Colonic mucosa (tissue), 4 donors: ENCODE measurements at regions not wholly inside any gene's neighbourhood (a gene's known extent, or its start where the extent isn't known, plus 50 kb on each side); places are given as distances from the start of the nearest gene placed in this dataset.

Experiments used
- DNase-seq: peaks from one replicate; pipeline ENCODE4 v3.0.0-alpha.2; 2020
- H3K27ac ChIP-seq: fragments of 200-600 bp; one replicate; pipeline ENCODE4 v1.8.0; 2021
- H3K27me3 ChIP-seq: fragments of 200-600 bp; one replicate; pipeline ENCODE4 v1.8.0; 2021
- H3K36me3 ChIP-seq: fragments of 200-600 bp; one replicate; pipeline ENCODE4 v1.8.0; 2021
- H3K4me1 ChIP-seq: fragments of 200-600 bp; one replicate; pipeline ENCODE4 v1.8.0; 2021; ENCODE audit warnings: mild to moderate bottlenecking
- H3K4me3 ChIP-seq: fragments of 200-600 bp; one replicate; pipeline ENCODE4 v1.8.0; 2021
- H3K9ac ChIP-seq, 2 donors: one replicate each; pipeline ENCODE4 v1.7.0; 2013; ENCODE audit warnings: control low read depth in 2 of 2, low read depth in 2 of 2, low read length in 2 of 2
- H3K9me3 ChIP-seq: fragments of 200-600 bp; one replicate; pipeline ENCODE4 v1.8.0; 2021
- intact Hi-C: fragments of 100-400 bp; cut with DNase I; formaldehyde crosslinking; loops from one replicate; pipeline ENCODE4 v1.14.1; 2022
- TF ChIP-seq, protein P1 (sequence below): fragments of 200-600 bp; IDR thresholded peaks from one replicate; pipeline ENCODE4 v1.8.0; 2022; ENCODE audit warnings: antibody characterized with exemption, mild to moderate bottlenecking
- donor health status: healthy.
- donor health status: DM: no; HTN: no; CAD: no.
- donor health status: DM: no; HTN: no; CAD: no.

DNA sequence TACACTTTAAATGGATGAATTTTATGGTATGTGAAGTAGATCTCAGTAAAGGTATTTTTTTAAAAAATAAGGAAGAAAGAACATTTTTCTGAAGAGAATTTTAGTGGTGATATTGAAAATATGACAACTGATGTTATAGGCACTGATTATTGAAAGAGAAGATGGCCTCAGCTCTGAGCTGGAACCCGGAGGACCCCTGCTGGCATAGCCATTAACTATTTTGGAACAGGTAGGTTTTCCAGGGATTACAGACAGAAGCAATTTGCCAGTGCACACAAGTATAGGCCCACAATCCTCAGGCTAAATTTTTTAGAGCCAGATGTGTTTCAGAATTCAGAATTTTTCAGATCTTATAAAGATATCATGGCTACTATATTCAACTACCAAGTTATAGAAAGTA lies 315.9 kb upstream of the GPR149 start:
- intact Hi-C loops, result no loop called here
- Histone ChIP-seq H3K4me3 (no peak overlapping the region), H3K36me3 (no peaks in the 10 kb centered on the region), H3K27ac (no peak overlapping the region), H3K9me3 (no peaks in the 10 kb centered on the region), H3K27me3 (no peaks in the 10 kb centered on the region), H3K9ac (no peak overlapping the region), H3K4me1 (no peaks in the 10 kb centered on the region)
- DNase-seq, result no peak
- TF ChIP-seq, protein P1, sequence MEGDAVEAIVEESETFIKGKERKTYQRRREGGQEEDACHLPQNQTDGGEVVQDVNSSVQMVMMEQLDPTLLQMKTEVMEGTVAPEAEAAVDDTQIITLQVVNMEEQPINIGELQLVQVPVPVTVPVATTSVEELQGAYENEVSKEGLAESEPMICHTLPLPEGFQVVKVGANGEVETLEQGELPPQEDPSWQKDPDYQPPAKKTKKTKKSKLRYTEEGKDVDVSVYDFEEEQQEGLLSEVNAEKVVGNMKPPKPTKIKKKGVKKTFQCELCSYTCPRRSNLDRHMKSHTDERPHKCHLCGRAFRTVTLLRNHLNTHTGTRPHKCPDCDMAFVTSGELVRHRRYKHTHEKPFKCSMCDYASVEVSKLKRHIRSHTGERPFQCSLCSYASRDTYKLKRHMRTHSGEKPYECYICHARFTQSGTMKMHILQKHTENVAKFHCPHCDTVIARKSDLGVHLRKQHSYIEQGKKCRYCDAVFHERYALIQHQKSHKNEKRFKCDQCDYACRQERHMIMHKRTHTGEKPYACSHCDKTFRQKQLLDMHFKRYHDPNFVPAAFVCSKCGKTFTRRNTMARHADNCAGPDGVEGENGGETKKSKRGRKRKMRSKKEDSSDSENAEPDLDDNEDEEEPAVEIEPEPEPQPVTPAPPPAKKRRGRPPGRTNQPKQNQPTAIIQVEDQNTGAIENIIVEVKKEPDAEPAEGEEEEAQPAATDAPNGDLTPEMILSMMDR, result no peak

DNA sequence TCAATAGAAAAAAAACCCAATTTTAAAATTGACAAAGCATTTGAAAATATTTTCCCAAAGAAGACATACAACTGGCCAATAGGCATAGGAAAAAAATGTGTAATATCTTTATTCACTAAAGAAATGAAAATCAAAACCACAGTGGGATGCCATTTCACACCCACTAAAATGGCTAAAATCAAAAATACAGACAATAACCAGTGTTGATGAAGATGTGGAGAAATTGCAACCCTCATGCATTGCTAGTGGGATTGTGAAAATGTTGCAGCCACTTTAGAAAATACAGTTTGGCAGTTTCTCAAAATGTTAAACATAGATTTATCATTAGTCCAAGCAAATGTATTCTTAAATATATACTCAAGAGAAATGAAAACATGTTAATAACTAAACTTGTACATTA lies 315.1 kb upstream of the GPR149 start:
- Histone ChIP-seq H3K4me1 (no peaks in the 10 kb centered on the region), H3K4me3 (no peak overlapping the region), H3K27ac (no peak overlapping the region), H3K27me3 (no peaks in the 10 kb centered on the region), H3K9me3 (no peaks in the 10 kb centered on the region), H3K36me3 (no peaks in the 10 kb centered on the region), H3K9ac (no peak overlapping the region)
- TF ChIP-seq, protein P1, result no peak
- intact Hi-C loops, result no loop called here
- no peak for DNase-seq

DNA sequence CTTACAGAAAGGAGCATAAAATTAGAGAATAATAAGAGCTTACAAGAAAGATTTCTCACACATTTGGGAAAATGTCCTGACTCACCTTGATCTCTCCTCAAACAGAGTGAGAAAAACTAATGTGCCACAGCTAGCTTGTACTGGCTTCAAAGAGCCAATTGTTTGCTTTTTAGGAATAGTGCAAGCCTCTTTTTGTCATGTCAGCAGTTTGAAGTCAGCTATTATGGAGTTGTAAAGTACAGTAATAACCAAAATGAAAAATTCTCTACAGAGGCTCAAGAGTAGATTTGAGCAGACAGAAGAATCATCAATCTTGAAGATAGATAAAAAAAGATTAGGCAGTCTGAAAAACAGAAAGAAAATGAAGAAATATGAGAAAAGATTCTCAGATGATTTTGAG lies 313.4 kb upstream of the GPR149 start:
- Histone ChIP-seq H3K27me3 (no peaks in the 10 kb centered on the region), H3K4me1 (no peaks in the 10 kb centered on the region), H3K27ac (no peak overlapping the region), H3K36me3 (no peaks in the 10 kb centered on the region), H3K4me3 (no peak overlapping the region), H3K9me3 (no peaks in the 10 kb centered on the region), H3K9ac (no peak overlapping the region)
- no peak for DNase-seq
- intact Hi-C loops, result no loop called here
- TF ChIP-seq, protein P1, result no peak

DNA sequence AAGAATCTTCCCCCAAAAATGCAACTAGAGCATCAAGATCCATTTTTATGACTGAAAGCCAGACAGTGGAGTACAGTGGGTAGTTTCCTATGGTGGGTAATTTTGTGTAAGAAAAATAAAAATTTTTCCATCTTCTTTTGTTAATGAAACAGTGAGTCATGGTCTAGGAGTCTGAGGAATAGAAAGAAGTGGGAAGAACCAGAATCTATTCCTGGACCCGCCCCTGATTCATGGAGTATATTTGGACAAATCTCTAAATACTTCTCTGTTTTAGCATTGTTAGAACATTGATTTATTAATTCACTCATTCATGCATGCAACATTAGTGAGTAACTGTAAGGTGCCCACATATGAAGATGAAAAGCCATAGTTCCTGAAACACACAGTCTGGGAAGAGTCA lies 304.5 kb upstream of the GPR149 start:
- Histone ChIP-seq H3K4me1 (no peaks in the 10 kb centered on the region), H3K27ac (no peak overlapping the region), H3K9me3 (no peaks in the 10 kb centered on the region), H3K36me3 (no peaks in the 10 kb centered on the region), H3K4me3 (no peak overlapping the region), H3K9ac (no peak overlapping the region), H3K27me3 (no peaks in the 10 kb centered on the region)
- TF ChIP-seq, protein P1, result no peak
- intact Hi-C loops, result no loop called here
- DNase-seq, result no peak

DNA sequence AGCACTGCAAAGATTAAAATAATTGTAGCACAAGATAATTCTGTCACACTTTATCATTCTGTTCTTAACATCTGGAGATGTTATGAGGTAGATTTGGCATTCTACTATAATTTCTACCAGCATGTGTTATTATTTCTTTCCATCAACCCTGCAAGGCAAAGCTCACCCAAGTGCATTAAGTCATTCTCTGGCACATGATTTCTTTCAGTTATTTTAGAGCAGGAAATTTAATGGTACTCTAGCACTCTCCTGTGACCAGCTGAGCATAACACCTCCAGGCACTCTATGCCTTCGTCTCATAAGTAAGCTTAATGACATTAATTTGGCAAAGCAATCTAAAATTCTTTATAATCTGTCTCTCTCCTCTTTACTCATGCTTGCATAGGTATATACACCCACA lies 300.2 kb upstream of the GPR149 start:
- no peak overlapping the region for H3K27ac ChIP-seq
- no peaks in the 10 kb centered on the region for H3K36me3 ChIP-seq
- no peak overlapping the region for H3K4me3 ChIP-seq
- no peaks in the 10 kb centered on the region for H3K4me1 ChIP-seq
- H3K9ac ChIP-seq, result no peak overlapping the region
- no peak for DNase-seq
- H3K9me3 ChIP-seq, result no peaks in the 10 kb centered on the region
- TF ChIP-seq, protein P1, result no peak
- no peaks in the 10 kb centered on the region for H3K27me3 ChIP-seq
- intact Hi-C loops, result no loop called here

DNA sequence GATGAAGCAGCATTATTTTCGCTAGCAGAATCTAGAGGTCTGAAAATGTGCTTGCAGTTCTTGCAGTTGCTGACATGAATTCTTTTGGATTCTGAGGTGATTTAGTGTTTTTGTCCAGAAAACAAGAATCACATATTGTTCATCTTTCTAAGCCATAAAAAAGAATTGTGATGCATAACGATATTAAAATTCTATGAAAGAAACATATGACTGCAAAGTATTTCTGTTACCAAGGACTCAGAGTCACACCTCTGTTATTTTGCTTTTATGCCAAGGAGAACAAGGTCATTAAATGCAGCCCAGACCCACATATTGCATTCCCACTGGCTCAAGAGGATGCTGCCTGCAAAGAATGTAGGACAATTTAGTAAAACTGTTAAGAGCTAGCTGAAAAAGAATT lies 299.8 kb upstream of the GPR149 start:
- no peaks in the 10 kb centered on the region for H3K9me3 ChIP-seq
- DNase-seq, result no peak
- H3K9ac ChIP-seq, result no peak overlapping the region
- no peaks in the 10 kb centered on the region for H3K4me1 ChIP-seq
- TF ChIP-seq, protein P1, result no peak
- H3K27me3 ChIP-seq, result no peaks in the 10 kb centered on the region
- no peak overlapping the region for H3K27ac ChIP-seq
- H3K36me3 ChIP-seq, result no peaks in the 10 kb centered on the region
- no peak overlapping the region for H3K4me3 ChIP-seq
- intact Hi-C loops, result no loop called here
